Hepatocyte (in vitro differentiated cells): ENCODE measurements at regions not wholly inside any gene's neighbourhood (a gene's known extent, or its start where the extent isn't known, plus 50 kb on each side); places are given as distances from the start of the nearest gene placed in this dataset.

Experiments
- DNase-seq: peaks from one replicate; pipeline ENCODE4 v3.0.0-alpha.2; 2016; ENCODE audit warnings: low spot score
- H2AFZ ChIP-seq: fragments of 200-600 bp; sonication (generic); 2 replicates; pipeline ENCODE4 v1.6.0; 2016; ENCODE audit warnings: antibody characterized with exemption, mild to moderate bottlenecking
- H3K27ac ChIP-seq: fragments of 200-600 bp; sonication (generic); 2 replicates; pipeline ENCODE4 v1.5.1; 2016; ENCODE audit warnings: mild to moderate bottlenecking
- H3K27me3 ChIP-seq: fragments of 200-600 bp; sonication (generic); 2 replicates; pipeline ENCODE4 v1.6.1; 2016
- H3K36me3 ChIP-seq: fragments of 200-600 bp; sonication (generic); replicated peaks from 2 replicates; pipeline ENCODE4 v1.5.1; 2016; ENCODE audit warnings: low read depth; ENCODE audit not compliant: insufficient read depth
- H3K4me1 ChIP-seq: fragments of 200-600 bp; sonication (generic); 2 replicates; pipeline ENCODE4 v1.5.1; 2016; ENCODE audit warnings: mild to moderate bottlenecking, moderate library complexity; ENCODE audit not compliant: insufficient read depth
- H3K4me2 ChIP-seq: fragments of 200-600 bp; sonication (generic); 2 replicates; pipeline ENCODE4 v1.6.0; 2016
- H3K4me3 ChIP-seq: fragments of 200-600 bp; sonication (generic); 2 replicates; pipeline ENCODE4 v1.5.1; 2016; ENCODE audit warnings: mild to moderate bottlenecking
- H3K79me2 ChIP-seq: fragments of 200-600 bp; sonication (generic); 2 replicates; pipeline ENCODE4 v1.6.0; 2017; ENCODE audit warnings: mild to moderate bottlenecking
- H3K9me2 ChIP-seq: fragments of 200-600 bp; sonication (generic); replicated peaks from 2 replicates; pipeline ENCODE4 v1.6.0; 2017; ENCODE audit warnings: mild to moderate bottlenecking; ENCODE audit not compliant: insufficient read depth
- H3K9me3 ChIP-seq: fragments of 200-600 bp; sonication (generic); 2 replicates; pipeline ENCODE4 v1.5.1; 2016; ENCODE audit warnings: low read depth, mild to moderate bottlenecking
- H4K20me1 ChIP-seq: fragments of 200-600 bp; sonication (generic); 2 replicates; pipeline ENCODE4 v1.6.0; 2016; ENCODE audit warnings: mild to moderate bottlenecking; ENCODE audit not compliant: insufficient read depth, poor library complexity, severe bottlenecking
- CTCF ChIP-seq: fragments of 200-600 bp; sonication (generic); IDR thresholded peaks from 2 replicates; pipeline ENCODE4 v1.5.1; 2016; ENCODE audit warnings: antibody characterized with exemption, mild to moderate bottlenecking; ENCODE audit not compliant: poor library complexity
- EZH2 ChIP-seq: fragments of 200-600 bp; sonication (generic); IDR thresholded peaks from 2 replicates; pipeline ENCODE4 v1.6.1; 2016; ENCODE audit warnings: antibody characterized with exemption, mild to moderate bottlenecking, borderline replicate concordance
- EZH2phosphoT487 ChIP-seq: fragments of 200-600 bp; sonication (generic); IDR thresholded peaks from one replicate; pipeline ENCODE4 v1.6.1; 2018; ENCODE audit warnings: antibody characterized with exemption, mild to moderate bottlenecking, low read depth, moderate library complexity; ENCODE audit not compliant: unreplicated experiment, severe bottlenecking
- WGBS: methylation state at CpG from one replicate; pipeline ENCODE4 v1.1.6; 2016; ENCODE audit warnings: low lambda C conversion rate; ENCODE audit errors: missing lambda C conversion rate; 5-methylcytosine and 5-hydroxymethylcytosine counted together

- Histone ChIP-seq H2AFZ (no peak overlapping the region), H4K20me1 (no peaks in the 10 kb centered on the region), H3K9me2 (no peaks in the 10 kb centered on the region), H3K27ac (no peak overlapping the region), H3K4me2 (no peak overlapping the region), H3K4me3 (no peak overlapping the region), H3K9me3 (no peaks in the 10 kb centered on the region), H3K27me3 (no peaks in the 10 kb centered on the region), H3K4me1 (no peaks in the 10 kb centered on the region), H3K36me3 (no peaks in the 10 kb centered on the region), H3K79me2 (no peaks in the 10 kb centered on the region)
- 85% methylated on average over 2 of the region's 2 CpGs for WGBS
- DNase-seq, result no peak
- TF ChIP-seq CTCF (no peak), EZH2 (no peak), EZH2phosphoT487 (no peak)
Observed at GRCh38 chr21:35692311-35692710, 368.0 kb downstream of the SETD4 start.

- Histone ChIP-seq H3K9me2 (no peaks in the 10 kb centered on the region), H2AFZ (no peak overlapping the region), H3K79me2 (no peaks in the 10 kb centered on the region), H3K36me3 (no peaks in the 10 kb centered on the region), H3K4me1 (no peaks in the 10 kb centered on the region), H3K9me3 (no peaks in the 10 kb centered on the region), H3K4me3 (no peak overlapping the region), H3K4me2 (no peak overlapping the region), H3K27ac (no peak overlapping the region), H4K20me1 (no peaks in the 10 kb centered on the region), H3K27me3 (no peaks in the 10 kb centered on the region)
- DNase-seq, result no peak
- TF ChIP-seq EZH2, result no peak
- TF ChIP-seq EZH2phosphoT487, result no peak
- no peak for TF ChIP-seq CTCF
- 100% methylated on average over 2 of the region's 2 CpGs for WGBS
Observed at GRCh38 chr21:35690436-35690835, 369.9 kb downstream of the SETD4 start.

GRCh38 chr21:35686156-35686555 is 374.2 kb downstream of the SETD4 start:
- TF ChIP-seq EZH2, result no peak
- TF ChIP-seq CTCF, result no peak
- no peak for TF ChIP-seq EZH2phosphoT487
- H3K4me2 ChIP-seq, result no peak overlapping the region
- H3K27me3 ChIP-seq, result no peaks in the 10 kb centered on the region
- no peaks in the 10 kb centered on the region for H3K36me3 ChIP-seq
- H3K9me3 ChIP-seq, result no peaks in the 10 kb centered on the region
- DNase-seq, result no peak
- H3K79me2 ChIP-seq, result no peaks in the 10 kb centered on the region
- no peaks in the 10 kb centered on the region for H4K20me1 ChIP-seq
- no peaks in the 10 kb centered on the region for H3K9me2 ChIP-seq
- H2AFZ ChIP-seq, result no peak overlapping the region
- WGBS, result 30% methylated on average over 3 of the region's 3 CpGs
- no peaks in the 10 kb centered on the region for H3K4me1 ChIP-seq
- H3K27ac ChIP-seq, result no peak overlapping the region
- no peak overlapping the region for H3K4me3 ChIP-seq

- no peaks in the 10 kb centered on the region for H3K79me2 ChIP-seq
- no peak overlapping the region for H2AFZ ChIP-seq
- no peak for DNase-seq
- TF ChIP-seq EZH2 (no peak), CTCF (no peak), EZH2phosphoT487 (no peak)
- no peaks in the 10 kb centered on the region for H3K9me2 ChIP-seq
- H3K27me3 ChIP-seq, result no peaks in the 10 kb centered on the region
- H3K4me1 ChIP-seq, result no peaks in the 10 kb centered on the region
- H3K4me3 ChIP-seq, result no peak overlapping the region
- no peaks in the 10 kb centered on the region for H3K9me3 ChIP-seq
- H4K20me1 ChIP-seq, result no peaks in the 10 kb centered on the region
- H3K36me3 ChIP-seq, result no peaks in the 10 kb centered on the region
- no peak overlapping the region for H3K4me2 ChIP-seq
- 92% methylated on average over 3 of the region's 3 CpGs for WGBS
- H3K27ac ChIP-seq, result no peak overlapping the region
Observed at GRCh38 chr21:35683664-35684304, 376.5 kb downstream of the SETD4 start.
